SJSA1 (cell line): ENCODE measurements at regions not wholly inside any gene's neighbourhood (a gene's known extent, or its start where the extent isn't known, plus 50 kb on each side); places are given as distances from the start of the nearest gene placed in this dataset.

Source experiments
- DNase-seq, 2 experiments: peaks; one replicate each; pipeline ENCODE4 v3.0.0-alpha.2; 2015 to 2020; ENCODE audit warnings: low spot score in 2 of 2, low read depth in 1 of 2
- H3K27ac ChIP-seq: fragments of 250-450 bp; sonication (Bioruptor Pico); 2 replicates; pipeline ENCODE4 v1.5.1; 2020; ENCODE audit warnings: mild to moderate bottlenecking, moderate library complexity
- H3K27me3 ChIP-seq: fragments of 250-450 bp; sonication (Bioruptor Pico); replicated peaks from 2 replicates; pipeline ENCODE4 v1.5.1; 2020; ENCODE audit warnings: mild to moderate bottlenecking, moderate library complexity
- H3K36me3 ChIP-seq: fragments of 250-450 bp; sonication (Bioruptor Pico); 2 replicates; pipeline ENCODE4 v1.5.1; 2020; ENCODE audit warnings: mild to moderate bottlenecking
- H3K4me1 ChIP-seq: fragments of 250-450 bp; sonication (Bioruptor Pico); replicated peaks from 2 replicates; pipeline ENCODE4 v1.6.1; 2021; ENCODE audit warnings: mild to moderate bottlenecking
- H3K4me3 ChIP-seq: fragments of 250-450 bp; sonication (Bioruptor Pico); 2 replicates; pipeline ENCODE4 v1.5.1; 2020; ENCODE audit warnings: mild to moderate bottlenecking
- H3K9me3 ChIP-seq: fragments of 250-450 bp; sonication (Bioruptor Pico); replicated peaks from 2 replicates; pipeline ENCODE4 v1.5.1; 2020; ENCODE audit warnings: mild to moderate bottlenecking

GRCh38 chr7:19322002-19322401 lies 176.8 kb upstream of the FERD3L start:
- Histone ChIP-seq H3K4me3 (no peak overlapping the region), H3K27me3 (no peaks in the 10 kb centered on the region)
- DNase-seq, result no peak

GRCh38 chr7:19318287-19318686 lies 173.1 kb upstream of the FERD3L start:
- peaks cover 11% of the 10 kb centered on the region for H3K4me1 ChIP-seq
- no peaks in the 10 kb centered on the region for H3K9me3 ChIP-seq
- H3K27ac ChIP-seq, result no peak overlapping the region
- no peaks in the 10 kb centered on the region for H3K27me3 ChIP-seq
- H3K4me3 ChIP-seq, result no peak overlapping the region
- DNase-seq, result no peak
- H3K36me3 ChIP-seq, result no peaks in the 10 kb centered on the region

More at GRCh38 chr7:19322002-19322401, 176.8 kb upstream of the FERD3L start:
- Histone ChIP-seq H3K36me3 (no peaks in the 10 kb centered on the region), H3K4me1 (peaks cover 9% of the 10 kb centered on the region), H3K27ac (no peak overlapping the region), H3K9me3 (no peaks in the 10 kb centered on the region)

GRCh38 chr7:19317461-19317860 lies 172.2 kb upstream of the FERD3L start:
- DNase-seq, result peak in 1 of 2 experiments; percentile 55
- H3K27ac ChIP-seq, result no peak overlapping the region
- H3K4me3 ChIP-seq, result no peak overlapping the region
- no peaks in the 10 kb centered on the region for H3K36me3 ChIP-seq
- H3K9me3 ChIP-seq, result no peaks in the 10 kb centered on the region
- H3K27me3 ChIP-seq, result no peaks in the 10 kb centered on the region
- H3K4me1 ChIP-seq, result peaks cover 11% of the 10 kb centered on the region

GRCh38 chr7:19312416-19312815 lies 167.2 kb upstream of the FERD3L start:
- Histone ChIP-seq H3K9me3 (no peaks in the 10 kb centered on the region), H3K4me3 (no peak overlapping the region), H3K36me3 (no peaks in the 10 kb centered on the region), H3K27me3 (no peaks in the 10 kb centered on the region), H3K27ac (no peak overlapping the region), H3K4me1 (peaks cover 6% of the 10 kb centered on the region)
- no peak for DNase-seq

- no peak overlapping the region for H3K27ac ChIP-seq
- H3K9me3 ChIP-seq, result no peaks in the 10 kb centered on the region
- H3K4me3 ChIP-seq, result no peak overlapping the region
- no peaks in the 10 kb centered on the region for H3K36me3 ChIP-seq
- DNase-seq, result no peak
- no peaks in the 10 kb centered on the region for H3K4me1 ChIP-seq
- no peaks in the 10 kb centered on the region for H3K27me3 ChIP-seq
These were observed 162.3 kb upstream of the FERD3L start for GRCh38 chr7:19307554-19307953.

GRCh38 chr7:19305698-19306097 lies 160.5 kb upstream of the FERD3L start:
- Histone ChIP-seq H3K4me3 (no peak overlapping the region), H3K36me3 (no peaks in the 10 kb centered on the region), H3K9me3 (no peaks in the 10 kb centered on the region), H3K27me3 (no peaks in the 10 kb centered on the region), H3K27ac (no peak overlapping the region), H3K4me1 (no peaks in the 10 kb centered on the region)
- DNase-seq, result no peak

- Histone ChIP-seq H3K4me3 (no peak overlapping the region), H3K4me1 (no peaks in the 10 kb centered on the region), H3K9me3 (no peaks in the 10 kb centered on the region), H3K27me3 (no peaks in the 10 kb centered on the region), H3K36me3 (no peaks in the 10 kb centered on the region), H3K27ac (no peak overlapping the region)
- no peak for DNase-seq
These were observed 158.9 kb upstream of the FERD3L start for GRCh38 chr7:19304086-19304485.

- Histone ChIP-seq H3K36me3 (no peaks in the 10 kb centered on the region), H3K27ac (no peak overlapping the region), H3K4me1 (no peaks in the 10 kb centered on the region), H3K9me3 (no peaks in the 10 kb centered on the region), H3K27me3 (no peaks in the 10 kb centered on the region), H3K4me3 (no peak overlapping the region)
- DNase-seq, result no peak
These were observed 157.5 kb upstream of the FERD3L start for GRCh38 chr7:19302731-19303130.

- H3K9me3 ChIP-seq, result no peaks in the 10 kb centered on the region
- no peak for DNase-seq
- no peaks in the 10 kb centered on the region for H3K27me3 ChIP-seq
- no peak overlapping the region for H3K27ac ChIP-seq
- no peaks in the 10 kb centered on the region for H3K36me3 ChIP-seq
- H3K4me3 ChIP-seq, result no peak overlapping the region
- H3K4me1 ChIP-seq, result no peaks in the 10 kb centered on the region
These were observed 151.4 kb upstream of the FERD3L start for GRCh38 chr7:19296617-19297016.

- no peak for DNase-seq
- Histone ChIP-seq H3K4me3 (no peak overlapping the region), H3K27me3 (no peaks in the 10 kb centered on the region), H3K4me1 (no peaks in the 10 kb centered on the region), H3K36me3 (no peaks in the 10 kb centered on the region), H3K9me3 (no peaks in the 10 kb centered on the region), H3K27ac (no peak overlapping the region)
These were observed 150.2 kb upstream of the FERD3L start for GRCh38 chr7:19295376-19295775.

- H3K9me3 ChIP-seq, result no peaks in the 10 kb centered on the region
- H3K4me1 ChIP-seq, result no peaks in the 10 kb centered on the region
- no peaks in the 10 kb centered on the region for H3K36me3 ChIP-seq
- H3K27ac ChIP-seq, result no peak overlapping the region
- DNase-seq, result no peak
- H3K27me3 ChIP-seq, result no peaks in the 10 kb centered on the region
- no peak overlapping the region for H3K4me3 ChIP-seq
These were observed 149.4 kb upstream of the FERD3L start for GRCh38 chr7:19294619-19295018.

- Histone ChIP-seq H3K4me1 (no peaks in the 10 kb centered on the region), H3K27ac (no peak overlapping the region), H3K36me3 (no peaks in the 10 kb centered on the region), H3K4me3 (no peak overlapping the region), H3K27me3 (no peaks in the 10 kb centered on the region), H3K9me3 (no peaks in the 10 kb centered on the region)
- no peak for DNase-seq
These were observed 148.2 kb upstream of the FERD3L start for GRCh38 chr7:19293431-19293830.

GRCh38 chr7:19290968-19291367 lies 145.7 kb upstream of the FERD3L start:
- no peaks in the 10 kb centered on the region for H3K9me3 ChIP-seq
- H3K4me1 ChIP-seq, result no peaks in the 10 kb centered on the region
- H3K27me3 ChIP-seq, result no peaks in the 10 kb centered on the region
- H3K4me3 ChIP-seq, result no peak overlapping the region
- no peak for DNase-seq
- H3K27ac ChIP-seq, result no peak overlapping the region
- no peaks in the 10 kb centered on the region for H3K36me3 ChIP-seq

GRCh38 chr7:19290066-19290465 lies 144.8 kb upstream of the FERD3L start:
- Histone ChIP-seq H3K27me3 (no peaks in the 10 kb centered on the region), H3K36me3 (no peaks in the 10 kb centered on the region), H3K4me1 (no peaks in the 10 kb centered on the region), H3K9me3 (no peaks in the 10 kb centered on the region), H3K4me3 (no peak overlapping the region), H3K27ac (no peak overlapping the region)
- DNase-seq, result no peak

GRCh38 chr7:19284596-19285300 lies 139.5 kb upstream of the FERD3L start:
- Histone ChIP-seq H3K27me3 (no peaks in the 10 kb centered on the region), H3K36me3 (no peaks in the 10 kb centered on the region), H3K9me3 (no peaks in the 10 kb centered on the region), H3K4me3 (no peak overlapping the region), H3K27ac (no peak overlapping the region), H3K4me1 (0 out of 2 replicates have a peak, but pooled peaks cover 3% of the 10 kb centered on the region)
- no peak for DNase-seq
